A673 (cell line): ENCODE measurements at regions not wholly inside any gene's neighbourhood (a gene's known extent, or its start where the extent isn't known, plus 50 kb on each side); places are given as distances from the start of the nearest gene placed in this dataset.

Source experiments
- EZH2 ChIP-seq: fragments of 200-600 bp; sonication (generic); IDR thresholded peaks from 2 replicates; pipeline ENCODE4 v1.6.1; 2017; ENCODE audit warnings: borderline replicate concordance, low read depth, mild to moderate bottlenecking, mixed read lengths, antibody characterized with exemption, low read length; ENCODE audit not compliant: poor library complexity, severe bottlenecking
- TF ChIP-seq, protein P1 (sequence below): fragments of 300-800, 200-600 bp; sonication (generic); conservative IDR thresholded peaks from 2 replicates; pipeline ENCODE4 v1.5.1; 2017; ENCODE audit warnings: low read depth, mild to moderate bottlenecking, antibody characterized with exemption, low read length, moderate library complexity, mixed read lengths

- TF ChIP-seq, protein P1, sequence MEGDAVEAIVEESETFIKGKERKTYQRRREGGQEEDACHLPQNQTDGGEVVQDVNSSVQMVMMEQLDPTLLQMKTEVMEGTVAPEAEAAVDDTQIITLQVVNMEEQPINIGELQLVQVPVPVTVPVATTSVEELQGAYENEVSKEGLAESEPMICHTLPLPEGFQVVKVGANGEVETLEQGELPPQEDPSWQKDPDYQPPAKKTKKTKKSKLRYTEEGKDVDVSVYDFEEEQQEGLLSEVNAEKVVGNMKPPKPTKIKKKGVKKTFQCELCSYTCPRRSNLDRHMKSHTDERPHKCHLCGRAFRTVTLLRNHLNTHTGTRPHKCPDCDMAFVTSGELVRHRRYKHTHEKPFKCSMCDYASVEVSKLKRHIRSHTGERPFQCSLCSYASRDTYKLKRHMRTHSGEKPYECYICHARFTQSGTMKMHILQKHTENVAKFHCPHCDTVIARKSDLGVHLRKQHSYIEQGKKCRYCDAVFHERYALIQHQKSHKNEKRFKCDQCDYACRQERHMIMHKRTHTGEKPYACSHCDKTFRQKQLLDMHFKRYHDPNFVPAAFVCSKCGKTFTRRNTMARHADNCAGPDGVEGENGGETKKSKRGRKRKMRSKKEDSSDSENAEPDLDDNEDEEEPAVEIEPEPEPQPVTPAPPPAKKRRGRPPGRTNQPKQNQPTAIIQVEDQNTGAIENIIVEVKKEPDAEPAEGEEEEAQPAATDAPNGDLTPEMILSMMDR = no peak
- no peak for TF ChIP-seq EZH2
Measured at GRCh38 chr5:44489759-44490158, 100.5 kb upstream of the FGF10 start.
